Mucosa of rectum (tissue), 2 donors: ENCODE measurements at regions not wholly inside any gene's neighbourhood (a gene's known extent, or its start where the extent isn't known, plus 50 kb on each side); places are given as distances from the start of the nearest gene placed in this dataset.

Experiments used
- H3K27ac ChIP-seq, 2 donors: one replicate each; pipeline ENCODE4 v1.7.0; 2013; ENCODE audit warnings: inconsistent platforms in 2 of 2, low read depth in 2 of 2, low read length in 2 of 2
- H3K27me3 ChIP-seq, 2 donors: one replicate each; pipeline ENCODE4 v1.7.0; 2013; ENCODE audit warnings: low read length in 2 of 2; ENCODE audit not compliant: control insufficient read depth in 2 of 2, insufficient read depth in 2 of 2
- H3K36me3 ChIP-seq, 2 donors: one replicate each; pipeline ENCODE4 v1.7.0; 2013; ENCODE audit warnings: low read length in 2 of 2; ENCODE audit not compliant: control insufficient read depth in 2 of 2, insufficient read depth in 2 of 2
- H3K4me1 ChIP-seq, 2 donors: one replicate each; pipeline ENCODE4 v1.7.0; 2013; ENCODE audit warnings: low read length in 2 of 2, mild to moderate bottlenecking in 1 of 2; ENCODE audit not compliant: control insufficient read depth in 2 of 2, insufficient read depth in 2 of 2
- H3K4me3 ChIP-seq, 2 donors: one replicate each; pipeline ENCODE4 v1.7.0; 2013; ENCODE audit warnings: low read length in 2 of 2
- H3K9ac ChIP-seq, 2 donors: one replicate each; pipeline ENCODE4 v1.7.0; 2013; ENCODE audit warnings: low read length in 2 of 2, low read depth in 1 of 2, mild to moderate bottlenecking in 1 of 2
- H3K9me3 ChIP-seq, 2 donors: one replicate each; pipeline ENCODE4 v1.7.0; 2013; ENCODE audit warnings: low read length in 2 of 2; ENCODE audit not compliant: control insufficient read depth in 2 of 2
- donor health status: healthy.
- donor health status: Normal muscosa, but diverticular disease.

GRCh38 chr5:8185852-8186251 lies 316.9 kb downstream of the MTRR start:
- H3K4me3 ChIP-seq: no peak overlapping the region

GRCh38 chr5:8188874-8189565 lies 320.1 kb downstream of the MTRR start:
- Histone ChIP-seq H3K4me3 (peak overlapping the region in 1 of 2 donors; percentile 31), H3K27ac (peak overlapping the region; percentile 11 to 26), H3K36me3 (no peaks in the 10 kb centered on the region), H3K4me1 (peaks cover 5 to 7% of the 10 kb centered on the region in 2 donors), H3K27me3 (no peaks in the 10 kb centered on the region), H3K9me3 (no peaks in the 10 kb centered on the region), H3K9ac (no peak overlapping the region)

More at GRCh38 chr5:8185852-8186251, 316.9 kb downstream of the MTRR start:
- no peaks in the 10 kb centered on the region for H3K27me3 ChIP-seq
- H3K9me3 ChIP-seq: no peaks in the 10 kb centered on the region
- no peaks in the 10 kb centered on the region for H3K36me3 ChIP-seq
- H3K4me1 ChIP-seq: peaks cover 5 to 7% of the 10 kb centered on the region in 2 donors
- no peak overlapping the region for H3K9ac ChIP-seq
- no peak overlapping the region for H3K27ac ChIP-seq

DNA sequence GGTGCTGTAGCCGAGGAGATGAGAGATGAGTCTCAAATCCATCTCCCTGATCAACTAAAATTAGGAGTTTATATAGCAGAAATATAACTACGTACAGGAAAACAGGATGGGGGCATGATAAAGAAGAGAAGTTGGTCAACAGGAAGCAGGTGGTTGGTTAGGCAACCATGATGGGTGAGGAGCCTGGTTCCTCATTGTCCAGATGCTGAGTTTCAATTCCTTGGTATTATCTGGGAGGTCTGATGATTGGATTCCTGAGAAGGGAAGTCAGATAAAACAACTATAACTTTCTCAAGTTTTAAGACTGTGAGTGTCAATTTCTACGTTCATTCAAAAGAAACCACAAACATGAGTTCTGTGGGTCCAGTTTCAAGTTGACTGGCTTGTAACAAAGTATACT lies 323.9 kb downstream of the MTRR start:
- Histone ChIP-seq H3K27ac (no peak overlapping the region), H3K9ac (no peak overlapping the region), H3K4me3 (no peak overlapping the region), H3K9me3 (no peaks in the 10 kb centered on the region), H3K4me1 (peaks cover 5 to 7% of the 10 kb centered on the region in 2 donors), H3K36me3 (no peaks in the 10 kb centered on the region), H3K27me3 (no peaks in the 10 kb centered on the region)

DNA sequence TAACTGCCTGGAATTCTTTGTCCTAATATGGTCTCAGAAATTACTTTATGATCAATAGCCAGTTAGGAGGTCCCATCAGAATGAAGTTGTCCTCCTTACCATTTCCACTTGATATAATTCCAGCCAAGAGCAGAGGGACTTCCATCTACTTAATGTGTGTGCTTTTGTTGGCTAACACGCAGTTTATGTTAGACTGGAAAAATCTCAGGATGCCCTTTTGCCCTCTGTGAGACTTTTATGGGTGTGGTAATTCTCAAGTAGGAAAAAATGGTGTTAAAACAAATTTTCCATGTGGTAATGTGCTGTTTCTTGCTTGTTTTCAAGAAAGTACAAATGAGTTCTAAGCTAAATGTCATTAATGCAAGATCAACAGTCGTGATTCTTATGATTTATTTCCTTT lies 327.1 kb downstream of the MTRR start:
- no peak overlapping the region for H3K4me3 ChIP-seq
- H3K4me1 ChIP-seq: no peaks in the 10 kb centered on the region
- H3K36me3 ChIP-seq: no peaks in the 10 kb centered on the region
- H3K27me3 ChIP-seq: no peaks in the 10 kb centered on the region
- H3K9ac ChIP-seq: no peak overlapping the region
- no peak overlapping the region for H3K27ac ChIP-seq
- no peaks in the 10 kb centered on the region for H3K9me3 ChIP-seq

DNA sequence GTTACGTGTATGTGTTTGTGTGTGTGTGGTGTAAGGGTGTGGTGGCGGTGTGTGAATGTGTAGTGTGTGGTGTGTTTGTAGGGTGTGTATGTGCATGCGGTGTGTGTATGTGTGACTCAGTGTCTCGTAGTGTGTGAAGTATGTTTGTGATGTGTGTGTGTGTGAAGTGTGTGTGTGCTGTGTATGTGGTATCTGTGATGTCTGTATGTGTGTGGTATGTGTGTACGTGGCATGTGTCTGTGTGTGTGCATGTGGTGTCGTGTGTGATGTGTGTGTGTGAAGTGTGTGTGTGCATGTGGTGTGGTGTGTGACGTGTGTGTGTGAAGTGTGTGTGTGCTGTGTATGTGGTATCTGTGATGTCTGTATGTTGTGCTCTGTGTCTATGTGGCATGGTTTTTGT lies 339.4 kb downstream of the MTRR start:
- H3K36me3 ChIP-seq: no peaks in the 10 kb centered on the region
- H3K9ac ChIP-seq: no peak overlapping the region
- no peaks in the 10 kb centered on the region for H3K4me1 ChIP-seq
- no peak overlapping the region for H3K27ac ChIP-seq
- H3K27me3 ChIP-seq: no peaks in the 10 kb centered on the region
- no peak overlapping the region for H3K4me3 ChIP-seq
- no peaks in the 10 kb centered on the region for H3K9me3 ChIP-seq

- H3K27ac ChIP-seq: no peak overlapping the region
- no peaks in the 10 kb centered on the region for H3K4me1 ChIP-seq
- H3K27me3 ChIP-seq: no peaks in the 10 kb centered on the region
- H3K9me3 ChIP-seq: no peaks in the 10 kb centered on the region
- no peak overlapping the region for H3K4me3 ChIP-seq
- H3K36me3 ChIP-seq: no peaks in the 10 kb centered on the region
- no peak overlapping the region for H3K9ac ChIP-seq
Observed at GRCh38 chr5:8209500-8209899, 340.6 kb downstream of the MTRR start.

GRCh38 chr5:8213701-8214240 lies 344.8 kb downstream of the MTRR start:
- H3K4me3 ChIP-seq: no peak overlapping the region
- H3K9ac ChIP-seq: no peak overlapping the region
- no peaks in the 10 kb centered on the region for H3K27me3 ChIP-seq
- no peaks in the 10 kb centered on the region for H3K36me3 ChIP-seq
- no peaks in the 10 kb centered on the region for H3K9me3 ChIP-seq
- H3K4me1 ChIP-seq: no peaks in the 10 kb centered on the region
- H3K27ac ChIP-seq: no peak overlapping the region

DNA sequence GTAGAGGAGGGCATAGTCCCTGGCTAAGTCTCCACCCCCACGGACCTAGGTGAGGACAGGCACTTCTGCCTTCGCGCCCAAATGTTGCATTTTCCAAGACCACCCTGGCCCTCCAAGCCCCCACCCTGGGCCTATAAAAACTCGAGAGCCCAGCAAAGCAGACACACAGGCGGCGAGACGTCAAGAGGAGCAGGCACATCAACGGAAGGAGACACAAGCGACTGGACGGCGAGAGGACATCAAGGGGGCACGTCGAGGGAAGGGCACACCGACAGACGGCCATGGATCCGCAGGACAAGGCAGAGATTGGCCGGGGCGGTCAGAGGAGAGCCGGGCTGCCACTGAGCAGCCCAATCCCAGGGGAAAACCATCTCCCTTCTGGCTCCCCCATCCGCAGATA lies 348.0 kb downstream of the MTRR start:
- Histone ChIP-seq H3K4me1 (no peaks in the 10 kb centered on the region), H3K27ac (no peak overlapping the region), H3K4me3 (no peak overlapping the region), H3K36me3 (no peaks in the 10 kb centered on the region), H3K27me3 (no peaks in the 10 kb centered on the region), H3K9ac (no peak overlapping the region), H3K9me3 (no peaks in the 10 kb centered on the region)

DNA sequence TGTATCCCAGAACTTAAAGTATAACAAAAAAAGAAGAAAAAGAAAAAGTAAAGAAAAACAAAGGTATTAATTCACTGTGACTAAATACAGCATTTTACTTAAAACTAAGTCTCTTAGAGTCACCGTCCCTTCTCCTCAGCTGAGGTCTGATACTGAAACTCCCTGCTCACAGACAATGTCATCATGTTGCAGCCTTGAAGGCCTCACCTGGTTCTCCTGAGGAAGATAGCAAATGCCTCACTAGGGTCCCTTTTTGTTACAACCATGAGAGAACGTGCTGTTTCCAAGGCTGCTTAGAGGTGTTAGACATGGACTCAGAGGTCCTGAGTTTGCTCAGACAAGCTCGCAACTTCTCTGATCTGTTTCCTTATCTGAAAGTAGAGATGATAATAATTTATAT lies 357.2 kb downstream of the MTRR start:
- Histone ChIP-seq H3K36me3 (no peaks in the 10 kb centered on the region), H3K27me3 (no peaks in the 10 kb centered on the region), H3K4me1 (peaks cover 0 to 4% of the 10 kb centered on the region in 2 donors)

GRCh38 chr5:8227112-8227511 lies 358.2 kb downstream of the MTRR start:
- H3K9ac ChIP-seq: no peak overlapping the region

More for the DNA sequence above, 357.2 kb downstream of the MTRR start:
- H3K27ac ChIP-seq: no peak overlapping the region
- no peak overlapping the region for H3K4me3 ChIP-seq
- H3K9ac ChIP-seq: no peak overlapping the region
- no peaks in the 10 kb centered on the region for H3K9me3 ChIP-seq

More at GRCh38 chr5:8227112-8227511, 358.2 kb downstream of the MTRR start:
- Histone ChIP-seq H3K27ac (peak overlapping the region in 1 of 2 donors; percentile 15), H3K36me3 (no peaks in the 10 kb centered on the region), H3K4me3 (no peak overlapping the region), H3K9me3 (no peaks in the 10 kb centered on the region), H3K27me3 (no peaks in the 10 kb centered on the region), H3K4me1 (peaks cover 0 to 4% of the 10 kb centered on the region in 2 donors)
